HCT116 (cell line): ENCODE measurements at regions not wholly inside any gene's neighbourhood (a gene's known extent, or its start where the extent isn't known, plus 50 kb on each side); places are given as distances from the start of the nearest gene placed in this dataset.

Experiments used
- ATAC-seq: fragments of 200-7000 bp; cut with Tn5 transposase; 2 replicates; pipeline ENCODE4 v1.9.1; 2020; ENCODE audit warnings: mild to moderate bottlenecking, moderate library complexity
- BruUV-seq: library from RNA; stranded (reverse); fragments of 400-500 nt; replicated peaks from 2 replicates; lab custom pipeline; 2021; lab: Mats Ljungman, UMichigan
- CTCF ChIA-PET: fragments of 300-600 bp; sonication (Branson Sonifier 250); formaldehyde crosslinking; loops from one replicate; lab custom pipeline; 2021; ENCODE audit warnings: antibody characterized with exemption; lab: Charles Lee
- POLR2A ChIA-PET: fragments of 300-600, 350-600 bp; sonication (Branson Sonifier 250); formaldehyde crosslinking; loops from one replicate; lab custom pipeline; 2021; ENCODE audit warnings: antibody characterized with exemption; lab: Charles Lee
- RAD21 ChIA-PET, 2 experiments: fragments of 300-600 bp; sonication (Branson Sonifier 250); formaldehyde crosslinking; loops; one replicate each; lab custom pipeline; 2023; ENCODE audit warnings: low total read pairs in 2 of 2; ENCODE audit not compliant: uncharacterized antibody in 2 of 2, unreplicated experiment in 2 of 2, low non-redundant PET in 1 of 2; lab: Charles Lee
- DNase-seq: peaks from one replicate; pipeline ENCODE4 v3.0.0-alpha.2; 2010; ENCODE audit warnings: low read depth, low spot score
- H2AFZ ChIP-seq: fragments of 200-600 bp; shearing (Covaris generic), sonication (generic); 2 replicates; pipeline ENCODE4 v1.6.1; 2017; ENCODE audit warnings: low read depth, mixed run types, mixed read lengths, antibody characterized with exemption, low read length; ENCODE audit not compliant: poor library complexity, severe bottlenecking
- H3K27ac ChIP-seq: 2 replicates; pipeline ENCODE4 v1.5.1; 2012; ENCODE audit warnings: low read depth, low read length
- H3K27me3 ChIP-seq: fragments of 200-600 bp; sonication (generic); 2 replicates; pipeline ENCODE4 v1.6.1; 2016; ENCODE audit warnings: mixed run types, low read length, mixed read lengths; ENCODE audit not compliant: insufficient read depth
- H3K36me3 ChIP-seq, 2 experiments: fragments of 200-500 bp in 1 of 2; fragments of 200-600 bp in 1 of 2; sonication (Bioruptor generic) in 1 of 2; sonication (generic) in 1 of 2; 2 replicates each; pipeline versions ENCODE4 v1.5.1 to v1.6.1; 2014 to 2016; ENCODE audit warnings: low read length in 2 of 2, inconsistent platforms in 1 of 2, mixed read lengths in 1 of 2, mixed run types in 1 of 2; ENCODE audit not compliant: insufficient read depth in 2 of 2, control insufficient read depth in 1 of 2
- H3K4me1 ChIP-seq, 2 experiments: fragments of 200-600 bp in 1 of 2; sonication (generic) in 1 of 2; 2 replicates each; pipeline versions ENCODE4 v1.5.1 to v1.6.1; 2012 to 2017; ENCODE audit warnings: low read length in 2 of 2, inconsistent platforms in 1 of 2, mild to moderate bottlenecking in 1 of 2, mixed read lengths in 1 of 2, mixed run types in 1 of 2, moderate library complexity in 1 of 2; ENCODE audit not compliant: insufficient read depth in 2 of 2, control insufficient read depth in 1 of 2
- H3K4me2 ChIP-seq: fragments of 200-600 bp; sonication (generic); 2 replicates; pipeline ENCODE4 v1.6.1; 2017; ENCODE audit warnings: mixed run types, low read length, mixed read lengths
- H3K4me3 ChIP-seq, 2 experiments: fragments of 200-600 bp in 1 of 2; sonication (generic) in 1 of 2; replicated peaks in 1 of 2; 2 replicates each; pipeline ENCODE4 v1.5.1; 2011 to 2016; ENCODE audit warnings: low read length in 2 of 2, control low read depth in 1 of 2, low read depth in 1 of 2, mild to moderate bottlenecking in 1 of 2, mixed read lengths in 1 of 2, mixed run types in 1 of 2
- H3K79me2 ChIP-seq: fragments of 200-600 bp; sonication (generic); 2 replicates; pipeline ENCODE4 v1.6.1; 2017; ENCODE audit warnings: mild to moderate bottlenecking, mixed run types, low read length, moderate library complexity, mixed read lengths; ENCODE audit not compliant: insufficient read depth
- H3K9ac ChIP-seq: fragments of 200-600 bp; sonication (generic); 2 replicates; pipeline ENCODE4 v1.6.1; 2016; ENCODE audit warnings: low read length, mixed read lengths
- H3K9me2 ChIP-seq: fragments of 200-600 bp; sonication (generic), shearing (Covaris generic); 2 replicates; pipeline ENCODE4 v1.6.1; 2017; ENCODE audit warnings: mixed run types, mild to moderate bottlenecking, moderate library complexity; ENCODE audit not compliant: insufficient read depth
- H3K9me3 ChIP-seq, 2 experiments: fragments of 200-500 bp in 1 of 2; fragments of 200-600 bp in 1 of 2; sonication (Bioruptor generic) in 1 of 2; sonication (generic) in 1 of 2; 2 replicates each; pipeline ENCODE4 v1.6.1; 2014 to 2017; ENCODE audit warnings: low read length in 2 of 2, mixed read lengths in 2 of 2, inconsistent platforms in 1 of 2, low read depth in 1 of 2, mild to moderate bottlenecking in 1 of 2, mixed run types in 1 of 2, moderate library complexity in 1 of 2; ENCODE audit not compliant: control insufficient read depth in 1 of 2, insufficient read depth in 1 of 2
- H4K20me1 ChIP-seq: fragments of 200-600 bp; sonication (generic), shearing (Covaris generic); 2 replicates; pipeline ENCODE4 v1.6.1; 2017; ENCODE audit warnings: mixed run types, mild to moderate bottlenecking, moderate library complexity; ENCODE audit not compliant: insufficient read depth
- FOSL1 ChIP-seq: IDR thresholded peaks from 2 replicates; pipeline ENCODE4 v1.6.1; 2012; ENCODE audit warnings: low read depth
- TCF7L2 ChIP-seq: IDR thresholded peaks from 2 replicates; pipeline ENCODE4 v1.7.0; 2011; ENCODE audit warnings: borderline replicate concordance, inconsistent platforms; ENCODE audit not compliant: insufficient read depth, insufficient read length; ENCODE audit errors: extremely low read depth
- intact Hi-C: fragments of 100-400 bp; cut with micrococcal nuclease; formaldehyde crosslinking; loops from 2 replicates; pipeline ENCODE4 v1.10.0; 2022
- TF ChIP-seq, protein P1 (sequence below): IDR thresholded peaks from 2 replicates; pipeline ENCODE4 v1.6.1; 2011; ENCODE audit warnings: mild to moderate bottlenecking, low read length, moderate library complexity; ENCODE audit not compliant: insufficient replicate concordance; ENCODE audit errors: extremely low read depth
- TF ChIP-seq, protein P2 (sequence below): IDR thresholded peaks from 2 replicates; pipeline ENCODE4 v1.6.1; 2012

DNA sequence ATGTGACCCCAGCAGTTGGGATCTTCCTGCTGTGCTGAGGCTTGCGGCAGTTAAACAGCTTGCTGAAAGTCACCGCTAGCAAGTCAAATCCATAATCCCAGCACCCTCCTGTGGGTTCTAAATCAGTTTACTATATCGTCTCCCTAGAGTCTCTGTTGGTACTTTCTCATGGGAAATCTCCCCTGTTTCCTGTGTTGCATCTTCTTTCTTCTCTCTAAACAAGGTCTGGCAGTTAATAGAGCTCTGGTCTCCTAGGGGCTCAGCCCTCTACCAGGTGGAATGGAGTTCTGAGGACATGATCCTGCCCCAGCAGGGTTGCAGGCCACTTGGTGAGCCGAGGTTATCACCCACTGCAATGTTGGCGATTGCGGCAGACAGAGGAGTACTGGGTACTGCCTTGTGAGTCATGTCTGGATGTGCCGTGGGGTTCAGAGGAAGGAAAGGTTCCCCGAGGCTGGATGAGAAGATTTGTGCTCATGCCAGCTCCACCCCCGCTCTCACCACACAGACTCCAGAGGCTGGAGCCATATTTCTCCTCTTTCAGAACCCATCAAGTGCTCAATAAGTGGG is 59.4 kb upstream of the SIX2 start (continued):
- TF ChIP-seq, protein P1, sequence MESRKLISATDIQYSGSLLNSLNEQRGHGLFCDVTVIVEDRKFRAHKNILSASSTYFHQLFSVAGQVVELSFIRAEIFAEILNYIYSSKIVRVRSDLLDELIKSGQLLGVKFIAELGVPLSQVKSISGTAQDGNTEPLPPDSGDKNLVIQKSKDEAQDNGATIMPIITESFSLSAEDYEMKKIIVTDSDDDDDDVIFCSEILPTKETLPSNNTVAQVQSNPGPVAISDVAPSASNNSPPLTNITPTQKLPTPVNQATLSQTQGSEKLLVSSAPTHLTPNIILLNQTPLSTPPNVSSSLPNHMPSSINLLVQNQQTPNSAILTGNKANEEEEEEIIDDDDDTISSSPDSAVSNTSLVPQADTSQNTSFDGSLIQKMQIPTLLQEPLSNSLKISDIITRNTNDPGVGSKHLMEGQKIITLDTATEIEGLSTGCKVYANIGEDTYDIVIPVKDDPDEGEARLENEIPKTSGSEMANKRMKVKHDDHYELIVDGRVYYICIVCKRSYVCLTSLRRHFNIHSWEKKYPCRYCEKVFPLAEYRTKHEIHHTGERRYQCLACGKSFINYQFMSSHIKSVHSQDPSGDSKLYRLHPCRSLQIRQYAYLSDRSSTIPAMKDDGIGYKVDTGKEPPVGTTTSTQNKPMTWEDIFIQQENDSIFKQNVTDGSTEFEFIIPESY = no peak
- no peak for TF ChIP-seq TCF7L2

- DNase-seq (no peak), ATAC-seq (no peak)
- Histone ChIP-seq H3K9me3 (no peaks in the 10 kb centered on the region), H3K27me3 (peaks cover 14% of the 10 kb centered on the region), H4K20me1 (no peaks in the 10 kb centered on the region), H3K4me1 (no peaks in the 10 kb centered on the region), H3K9me2 (no peaks in the 10 kb centered on the region), H3K79me2 (no peaks in the 10 kb centered on the region), H3K4me3 (no peak overlapping the region), H3K27ac (no peak overlapping the region), H2AFZ (no peak overlapping the region), H3K4me2 (no peak overlapping the region), H3K9ac (no peak overlapping the region), H3K36me3 (no peaks in the 10 kb centered on the region)
- POLR2A ChIA-PET = no interaction called here
- intact Hi-C loops = no loop called here
- CTCF ChIA-PET = no interaction called here
- TF ChIP-seq FOSL1 = no peak
- TF ChIP-seq, protein P2, sequence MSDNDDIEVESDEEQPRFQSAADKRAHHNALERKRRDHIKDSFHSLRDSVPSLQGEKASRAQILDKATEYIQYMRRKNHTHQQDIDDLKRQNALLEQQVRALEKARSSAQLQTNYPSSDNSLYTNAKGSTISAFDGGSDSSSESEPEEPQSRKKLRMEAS = no peak
- BruUV-seq = no TSS peak
- RAD21 ChIA-PET = no interaction called here
Measured at GRCh38 chr2:45067859-45068570, 58.8 kb upstream of the SIX2 start.
